ENCODE measurements at regions not wholly inside any gene's neighbourhood (a gene's known extent, or its start where the extent isn't known, plus 50 kb on each side); places are given as distances from the start of the nearest gene placed in this dataset.

DNA sequence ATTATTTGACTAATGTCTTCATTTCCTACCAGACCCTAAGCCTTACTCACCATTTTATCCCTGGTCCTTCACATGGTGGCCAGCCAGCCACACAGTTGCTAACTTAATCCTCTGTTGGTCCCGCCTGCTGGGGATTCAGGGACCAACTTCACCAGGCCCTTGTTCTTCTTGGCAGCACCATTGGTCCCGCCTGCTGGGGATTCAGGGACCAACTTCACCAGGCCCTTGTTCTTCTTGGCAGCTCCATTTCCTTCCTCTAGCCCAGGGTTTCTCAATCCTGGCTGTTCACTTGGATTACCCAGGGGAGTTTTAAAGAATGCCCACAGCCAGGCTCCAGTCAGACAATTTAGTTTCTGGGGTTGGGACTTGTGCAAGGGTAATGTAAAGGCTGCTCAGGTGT lies 233.1 kb upstream of the CSF3R start:
- H3K27me3 ChIP-seq (replicated peaks in 1 of 4; ENCODE audit: control insufficient read depth in 3 of 4, extremely low read depth in 1 of 4, insufficient read depth in 3 of 4, low read length in 3 of 4): no peaks in the 10 kb centered on the region; a peak in 1 of 7 replicates
- no peak overlapping the region for H3K14ac ChIP-seq (ENCODE audit: insufficient read length)
- H2BK20ac ChIP-seq (ENCODE audit: low read length): no peak overlapping the region
- H3K79me1 ChIP-seq (ENCODE audit: low read depth, low read length): no peaks in the 10 kb centered on the region
- no peak overlapping the region for H2AK5ac ChIP-seq (ENCODE audit: low read depth, low read length)
- no peak for TF ChIP-seq JUND (IDR thresholded peaks at IDR 0.05; ENCODE audit: low read length)
- H3K9ac ChIP-seq (replicated peaks in 1 of 4; ENCODE audit: extremely low read depth in 1 of 4, low read depth in 3 of 4, low read length in 3 of 4): no peak overlapping the region
- H2AFZ ChIP-seq (ENCODE audit: low read length): no peak overlapping the region
- H2BK15ac ChIP-seq (ENCODE audit: low read length): 0 out of 2 replicates have a peak overlapping the region, but pooled peaks have one; percentile 40
- no peaks in the 10 kb centered on the region for H3K23me2 ChIP-seq (ENCODE audit: low read depth, low read length)
- H3K36me3 ChIP-seq (ENCODE audit: control insufficient read depth in 2 of 4, insufficient read depth in 4 of 4, low read length in 3 of 4): no peaks in the 10 kb centered on the region
- H3K4me2 ChIP-seq (ENCODE audit: insufficient read depth in 1 of 2, low read depth in 2 of 2, low read length in 2 of 2): no peak overlapping the region
- no peak overlapping the region for H2BK120ac ChIP-seq (replicated peaks; ENCODE audit: low read depth, low read length)
- no peak overlapping the region for H3K18ac ChIP-seq (ENCODE audit: extremely low read depth, low read length)
- 88% methylated on average over 2 of the region's 2 CpGs; no CpG with 5 or more reads in 1 of the 2 experiments for WGBS, 2 experiments (ENCODE audit: extremely low coverage in 1 of 2, insufficient coverage in 1 of 2, insufficient read length in 1 of 2, insufficient replicate concordance in 2 of 2, low coverage in 1 of 2, low lambda C conversion rate in 2 of 2, missing lambda C conversion rate in 1 of 2)
- H4K20me1 ChIP-seq (replicated peaks in 1 of 2; ENCODE audit: control insufficient read depth in 1 of 2, insufficient read depth in 2 of 2, low read length in 2 of 2): no peaks in the 10 kb centered on the region
- H3K23ac ChIP-seq (ENCODE audit: insufficient read length): no peak overlapping the region
- no peak for FAIRE-seq
- no peak overlapping the region for H2BK12ac ChIP-seq (ENCODE audit: low read depth, low read length)
- no peak overlapping the region for H3K56ac ChIP-seq (replicated peaks; ENCODE audit: insufficient read length, low read depth, low read length)
- H3K4me3 ChIP-seq (ENCODE audit: extremely low read depth in 1 of 4, insufficient read depth in 2 of 4, low read depth in 3 of 4, low read length in 4 of 4): no peak overlapping the region
- DNase-seq (ENCODE audit: low read depth in 1 of 2, low spot score in 2 of 2): no peak
- H3K4me1 ChIP-seq (replicated peaks in 1 of 4; ENCODE audit: control insufficient read depth in 3 of 4, insufficient read depth in 4 of 4, low read length in 3 of 4): peaks cover 0 to 4% (median under 1%) of the 10 kb centered on the region in 4 experiments; a peak in 3 of 7 replicates
- no peak overlapping the region for H3K4ac ChIP-seq (replicated peaks; ENCODE audit: insufficient read length, low read depth, low read length)
- H4K5ac ChIP-seq (ENCODE audit: insufficient read length, low read depth, low read length): no peak overlapping the region
- no peaks in the 10 kb centered on the region for H3K9me3 ChIP-seq (ENCODE audit: insufficient read depth in 2 of 2, low read depth in 1 of 2, low read length in 1 of 2)
- H3K79me2 ChIP-seq (ENCODE audit: control insufficient read depth in 1 of 2, insufficient read depth in 2 of 2, low read length in 2 of 2): no peaks in the 10 kb centered on the region
- H2BK5ac ChIP-seq (ENCODE audit: low read depth, low read length): no peak overlapping the region
- no peak overlapping the region for H4K8ac ChIP-seq (ENCODE audit: extremely low read depth, insufficient read depth, low read length)
- H3K27ac ChIP-seq (ENCODE audit: low read depth, low read length): no peak overlapping the region
- H4K91ac ChIP-seq (replicated peaks; ENCODE audit: insufficient read length, low read length): no peak overlapping the region
- POLR2A ChIA-PET (ENCODE audit: partially characterized antibody): no interaction called here
- CTCF ChIA-PET (ENCODE audit: partially characterized antibody): interaction anchor here (0.9 kb wide), 1 partner anchor 149 kb away, joined by 3 read pairs; no protein-coding TSS in a partner anchor

Data from H1 (cell line).